WTC11 (cell line): ENCODE measurements at regions not wholly inside any gene's neighbourhood (a gene's known extent, or its start where the extent isn't known, plus 50 kb on each side); places are given as distances from the start of the nearest gene placed in this dataset.
A peak's percentile ranks its signal among the peaks of the same experiment; 100 is the strongest.

Experiments used
- ATAC-seq: fragments of 200-7000 bp; cut with Tn5 transposase; 2 replicates; pipeline ENCODE4 v1.10.0; 2021; ENCODE audit warnings: mild to moderate bottlenecking, moderate library complexity
- CTCF ChIA-PET: fragments of 300-600 bp; sonication (Branson Sonifier 250); formaldehyde crosslinking; loops from one replicate; lab custom pipeline; 2021; ENCODE audit warnings: antibody characterized with exemption; lab: Charles Lee
- POLR2A ChIA-PET: fragments of 350-600 bp; sonication (Branson Sonifier 250); formaldehyde crosslinking; loops from one replicate; lab custom pipeline; 2021; ENCODE audit warnings: antibody characterized with exemption; lab: Charles Lee
- DNase-seq: peaks from one replicate; pipeline ENCODE4 v3.0.0; 2021; ENCODE audit warnings: low spot score
- H3K27ac Mint-ChIP-seq: 2 replicates; pipeline ENCODE4 v1.8.0; 2021; ENCODE audit warnings: mixed read lengths
- H3K27me3 Mint-ChIP-seq: 2 replicates; pipeline ENCODE4 v1.8.0; 2021; ENCODE audit warnings: low read depth, mild to moderate bottlenecking, moderate library complexity, mixed read lengths
- H3K36me3 Mint-ChIP-seq: 2 replicates; pipeline ENCODE4 v1.8.0; 2021; ENCODE audit warnings: mixed read lengths
- H3K4me1 Mint-ChIP-seq: 2 replicates; pipeline ENCODE4 v1.8.0; 2022; ENCODE audit warnings: mixed read lengths
- H3K4me3 Mint-ChIP-seq: 2 replicates; pipeline ENCODE4 v1.8.0; 2021; ENCODE audit warnings: mild to moderate bottlenecking, moderate library complexity, mixed read lengths
- H3K9me3 Mint-ChIP-seq: 2 replicates; pipeline ENCODE4 v1.8.0; 2021; ENCODE audit warnings: mixed read lengths
- ARID4B ChIP-seq: sonication (generic); formaldehyde crosslinking; IDR thresholded peaks from 2 replicates; pipeline ENCODE4 v1.8.0; 2023; ENCODE audit warnings: missing genetic modification reagents, mild to moderate bottlenecking, borderline replicate concordance
- ATF1 ChIP-seq: sonication (generic); formaldehyde crosslinking; IDR thresholded peaks from 2 replicates; pipeline ENCODE4 v1.8.1; 2023; ENCODE audit warnings: mild to moderate bottlenecking, moderate library complexity, missing genetic modification reagents
- FOXP1 ChIP-seq: sonication (generic); formaldehyde crosslinking; IDR thresholded peaks from 2 replicates; pipeline ENCODE4 v1.8.0; 2022; ENCODE audit warnings: missing genetic modification reagents, mild to moderate bottlenecking, moderate library complexity, borderline replicate concordance
- FOXP4 ChIP-seq: sonication (generic); formaldehyde crosslinking; IDR thresholded peaks from 2 replicates; pipeline ENCODE4 v1.8.0; 2022; ENCODE audit warnings: mild to moderate bottlenecking, missing genetic modification reagents
- GRHL2 ChIP-seq: fragments of 250-450 bp; sonication (Bioruptor Pico); IDR thresholded peaks from 2 replicates; pipeline ENCODE4 v1.8.0; 2022; ENCODE audit warnings: mild to moderate bottlenecking, moderate library complexity; ENCODE audit not compliant: insufficient replicate concordance, severe bottlenecking
- IRF2 ChIP-seq: sonication (generic); formaldehyde crosslinking; IDR thresholded peaks from 2 replicates; pipeline ENCODE4 v1.8.0; 2022; ENCODE audit warnings: low read depth, missing genetic modification reagents, borderline replicate concordance
- NFE2L1 ChIP-seq: sonication (generic); formaldehyde crosslinking; IDR thresholded peaks from 2 replicates; pipeline ENCODE4 v1.8.1; 2023; ENCODE audit warnings: missing genetic modification reagents
- NR1H2 ChIP-seq: sonication (generic); formaldehyde crosslinking; IDR thresholded peaks from 2 replicates; pipeline ENCODE4 v1.9.0; 2021; ENCODE audit warnings: mild to moderate bottlenecking, moderate library complexity, missing genetic modification reagents
- NR2C2 ChIP-seq: sonication (generic); formaldehyde crosslinking; IDR thresholded peaks from 2 replicates; pipeline ENCODE4 v1.8.0; 2022; ENCODE audit warnings: mild to moderate bottlenecking, missing genetic modification reagents
- PRDM15 ChIP-seq: sonication (generic); formaldehyde crosslinking; IDR thresholded peaks from 2 replicates; pipeline ENCODE4 v1.8.0; 2022; ENCODE audit warnings: missing genetic modification reagents
- RORB ChIP-seq: fragments of 250-450 bp; sonication (Bioruptor Pico); IDR thresholded peaks from 2 replicates; pipeline ENCODE4 v1.9.0; 2021; ENCODE audit warnings: mild to moderate bottlenecking
- TCF7 ChIP-seq: sonication (generic); formaldehyde crosslinking; IDR thresholded peaks from 2 replicates; pipeline ENCODE4 v1.8.0; 2022; ENCODE audit warnings: mild to moderate bottlenecking, low read depth, missing genetic modification reagents, moderate library complexity
- USF1 ChIP-seq: sonication (generic); formaldehyde crosslinking; IDR thresholded peaks from 2 replicates; pipeline ENCODE4 v1.8.0; 2022; ENCODE audit warnings: mild to moderate bottlenecking, missing genetic modification reagents
- USF2 ChIP-seq: sonication (generic); formaldehyde crosslinking; IDR thresholded peaks from 2 replicates; pipeline ENCODE4 v1.8.1; 2023; ENCODE audit warnings: mild to moderate bottlenecking, missing genetic modification reagents, moderate library complexity
- ZNF121 ChIP-seq: sonication (generic); formaldehyde crosslinking; IDR thresholded peaks from 2 replicates; pipeline ENCODE4 v1.8.0; 2023; ENCODE audit warnings: missing genetic modification reagents
- ZNF138 ChIP-seq: sonication (generic); formaldehyde crosslinking; conservative IDR thresholded peaks from 2 replicates; pipeline ENCODE4 v1.8.1; 2022; ENCODE audit warnings: mild to moderate bottlenecking, moderate library complexity, missing genetic modification reagents
- ZNF263 ChIP-seq: sonication (generic); formaldehyde crosslinking; IDR thresholded peaks from 2 replicates; pipeline ENCODE4 v1.8.1; 2022; ENCODE audit warnings: low read depth, mild to moderate bottlenecking, moderate library complexity, missing genetic modification reagents
- ZNF416 ChIP-seq: fragments of 250-450 bp; sonication (Bioruptor Pico); IDR thresholded peaks from 2 replicates; pipeline ENCODE4 v1.9.0; 2021; ENCODE audit warnings: mild to moderate bottlenecking, inconsistent platforms
- ZSCAN18 ChIP-seq: fragments of 250-450 bp; sonication (Bioruptor Pico); IDR thresholded peaks from 2 replicates; pipeline ENCODE4 v2.1.2; 2022; ENCODE audit warnings: mild to moderate bottlenecking, moderate library complexity

GRCh38 chr14:42378880-42379279 lies 772.2 kb downstream of the LRFN5 start (continued):
- TF ChIP-seq RORB (CRISPR knock-in tag) = no peak
- no peak for TF ChIP-seq GRHL2 (CRISPR knock-in tag)
- no peak for TF ChIP-seq NR2C2 (CRISPR knock-in tag)

- Mint-ChIP-seq H3K9me3 (no peaks in the 10 kb centered on the region), H3K4me1 (no peaks in the 10 kb centered on the region), H3K4me3 (no peak overlapping the region), H3K27me3 (no peaks in the 10 kb centered on the region)
- ATAC-seq (peak; percentile 87), DNase-seq (peak; percentile 17)
- POLR2A ChIA-PET = no interaction called here
- TF ChIP-seq ZNF121 (CRISPR knock-in tag) (no peak), ATF1 (CRISPR knock-in tag) (no peak), ZNF416 (CRISPR knock-in tag) (no peak), USF1 (no peak), ZNF138 (CRISPR knock-in tag) (no peak), IRF2 (CRISPR knock-in tag) (no peak), FOXP4 (CRISPR knock-in tag) (no peak), FOXP1 (no peak), NFE2L1 (CRISPR knock-in tag) (no peak), TCF7 (no peak), PRDM15 (CRISPR knock-in tag) (no peak), ZSCAN18 (CRISPR knock-in tag) (no peak), ARID4B (no peak), ZNF263 (CRISPR knock-in tag) (no peak), USF2 (no peak), RORB (CRISPR knock-in tag) (no peak), NR1H2 (CRISPR knock-in tag) (no peak)
- TF ChIP-seq, all 79 proteins: peak for 0
- Mint-ChIP-seq H3K27ac (no peak overlapping the region), H3K36me3 (no peaks in the 10 kb centered on the region)
- CTCF ChIA-PET = no interaction called here
Observed at GRCh38 chr14:42378274-42378673, 771.6 kb downstream of the LRFN5 start.
